Eye (tissue), 1 donor: ENCODE measurements at regions not wholly inside any gene's neighbourhood (a gene's known extent, or its start where the extent isn't known, plus 50 kb on each side); places are given as distances from the start of the nearest gene placed in this dataset.
"Not testable (repeated sequence)": the region's sequence is repeated elsewhere in the genome, so short reads cannot be mapped to it uniquely, and the experiment has no call there.

Source experiments
- DNase-seq: peaks from one replicate; pipeline ENCODE4 v3.0.0-alpha.2; 2015

DNA sequence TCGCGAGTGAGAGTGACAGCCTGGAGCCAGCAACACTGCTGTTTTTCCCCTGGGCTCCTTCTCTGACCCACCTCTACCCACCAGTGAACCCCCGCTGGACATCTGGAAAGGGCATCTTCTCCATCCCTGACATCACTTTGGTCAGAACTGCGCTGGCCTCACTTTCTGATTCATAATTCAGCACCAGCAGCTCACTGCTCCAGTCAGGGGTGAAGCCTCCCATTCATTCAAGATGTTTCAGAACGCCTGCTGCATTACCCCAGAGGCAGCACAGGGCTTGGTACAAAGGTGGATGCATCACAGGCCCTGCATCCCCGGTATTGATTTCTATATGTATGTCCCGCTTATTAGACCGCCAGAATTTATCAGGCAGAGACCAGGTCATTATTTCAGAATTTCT is 182.8 kb upstream of the TSHZ3 start:
- DNase-seq: no peak

DNA sequence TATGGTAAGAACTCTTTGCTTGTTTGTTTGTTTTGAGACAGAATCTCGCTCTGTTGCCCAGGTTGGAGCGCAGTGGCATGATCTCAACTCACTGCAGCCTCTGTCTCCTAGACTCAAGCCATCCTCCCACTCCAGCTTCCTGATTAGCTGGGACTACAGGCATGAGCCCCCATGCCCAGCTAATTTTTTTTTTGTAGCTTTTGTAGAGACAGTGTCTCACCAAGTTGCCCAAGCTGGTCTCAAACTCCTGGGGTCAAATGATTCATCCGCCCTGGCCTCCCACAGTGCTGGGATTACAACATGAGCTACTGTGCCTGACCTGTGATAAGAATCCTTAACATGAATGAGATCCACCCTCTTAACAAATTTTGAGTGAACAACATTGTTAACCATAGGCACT is 183.9 kb upstream of the TSHZ3 start:
- DNase-seq: no peak

- no peak for DNase-seq
Observed at GRCh38 chr19:31534231-31534630, 185.0 kb upstream of the TSHZ3 start.

GRCh38 chr19:31534786-31535657 is 185.8 kb upstream of the TSHZ3 start:
- peak; percentile 24 for DNase-seq

GRCh38 chr19:31535691-31536460 is 186.6 kb upstream of the TSHZ3 start:
- no peak for DNase-seq

- no peak for DNase-seq
Observed at GRCh38 chr19:31537136-31537535, 187.9 kb upstream of the TSHZ3 start.

GRCh38 chr19:31537902-31538301 is 188.7 kb upstream of the TSHZ3 start:
- not testable (repeated sequence) for DNase-seq

DNA sequence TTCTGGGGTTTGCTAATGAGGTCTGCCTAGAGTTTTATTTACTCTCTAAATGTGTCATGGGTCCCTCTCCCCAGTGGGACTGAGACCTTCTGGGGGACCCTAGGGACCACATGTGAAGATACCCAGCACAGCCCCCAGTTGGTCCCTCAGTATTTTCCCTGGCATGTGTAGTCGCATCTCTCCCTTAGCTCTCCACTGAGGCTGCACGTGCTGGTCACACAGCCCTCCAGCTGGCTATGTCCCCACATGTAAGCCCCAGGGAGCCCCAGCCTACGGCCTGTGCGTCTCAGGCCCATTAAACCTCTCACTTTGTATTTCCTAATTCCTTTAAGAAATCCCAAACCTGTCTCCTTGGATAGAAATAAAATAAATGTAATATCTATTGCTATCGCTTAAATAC is 189.6 kb upstream of the TSHZ3 start:
- peak; percentile 18 for DNase-seq

DNA sequence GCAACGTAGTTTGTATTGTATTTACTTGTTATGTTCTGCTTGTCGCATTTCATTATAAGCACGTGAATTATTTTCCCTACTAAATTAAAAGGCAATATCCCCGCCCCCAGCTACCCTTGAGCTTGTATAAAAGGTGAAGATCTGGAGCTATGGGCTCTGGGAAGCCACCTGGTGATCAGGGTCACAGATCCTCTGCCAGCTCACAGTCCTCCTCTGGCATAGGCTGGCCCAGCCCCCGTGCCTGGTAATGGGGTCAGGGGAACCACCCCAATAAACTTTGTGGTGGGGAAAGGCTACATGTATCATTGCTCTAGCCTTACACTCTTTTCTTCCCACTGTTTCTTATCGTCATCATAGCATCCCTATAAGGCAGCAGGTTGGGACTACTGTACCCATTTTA is 190.2 kb upstream of the TSHZ3 start:
- peak; percentile 16 for DNase-seq

DNA sequence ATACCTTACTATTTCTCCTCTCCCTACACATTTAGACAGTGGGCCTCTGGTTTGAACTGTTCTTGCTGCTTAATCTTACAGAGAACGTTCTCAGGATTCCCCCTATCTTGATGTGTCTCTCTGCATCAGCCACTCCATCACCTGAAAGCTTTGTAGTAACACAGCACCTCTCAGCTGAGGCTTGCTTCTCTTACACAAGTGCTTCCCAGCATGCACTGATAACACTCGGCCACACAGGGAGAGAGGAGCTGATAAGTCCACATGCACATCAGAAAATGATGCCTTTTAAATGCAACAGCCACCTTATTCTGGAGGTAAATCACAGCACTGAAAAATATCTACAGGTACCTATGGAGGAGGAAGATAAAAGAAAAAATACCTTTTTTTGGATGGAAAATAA is 192.2 kb upstream of the TSHZ3 start:
- no peak for DNase-seq

GRCh38 chr19:31543456-31543855 is 194.2 kb upstream of the TSHZ3 start:
- DNase-seq: peak; percentile 61

DNA sequence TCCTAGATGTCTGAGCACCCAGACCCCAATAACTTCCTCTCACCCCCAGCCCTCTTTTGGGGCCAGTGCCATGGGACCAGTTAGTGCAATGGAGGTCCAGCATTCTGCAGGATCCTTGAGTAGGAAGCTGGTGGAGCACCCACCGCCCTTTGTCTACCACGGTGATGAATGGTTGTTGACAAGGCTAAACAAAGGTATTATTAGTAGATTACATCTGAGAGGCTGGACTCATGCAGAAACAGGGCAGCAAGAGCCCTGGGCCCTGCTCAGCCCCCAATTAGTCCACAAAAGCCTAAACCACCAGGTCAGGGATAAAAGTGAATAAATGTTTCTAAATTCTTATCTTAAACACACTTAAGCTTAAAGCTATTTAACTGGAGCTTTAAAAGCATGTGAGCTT is 196.5 kb upstream of the TSHZ3 start:
- DNase-seq: no peak

DNA sequence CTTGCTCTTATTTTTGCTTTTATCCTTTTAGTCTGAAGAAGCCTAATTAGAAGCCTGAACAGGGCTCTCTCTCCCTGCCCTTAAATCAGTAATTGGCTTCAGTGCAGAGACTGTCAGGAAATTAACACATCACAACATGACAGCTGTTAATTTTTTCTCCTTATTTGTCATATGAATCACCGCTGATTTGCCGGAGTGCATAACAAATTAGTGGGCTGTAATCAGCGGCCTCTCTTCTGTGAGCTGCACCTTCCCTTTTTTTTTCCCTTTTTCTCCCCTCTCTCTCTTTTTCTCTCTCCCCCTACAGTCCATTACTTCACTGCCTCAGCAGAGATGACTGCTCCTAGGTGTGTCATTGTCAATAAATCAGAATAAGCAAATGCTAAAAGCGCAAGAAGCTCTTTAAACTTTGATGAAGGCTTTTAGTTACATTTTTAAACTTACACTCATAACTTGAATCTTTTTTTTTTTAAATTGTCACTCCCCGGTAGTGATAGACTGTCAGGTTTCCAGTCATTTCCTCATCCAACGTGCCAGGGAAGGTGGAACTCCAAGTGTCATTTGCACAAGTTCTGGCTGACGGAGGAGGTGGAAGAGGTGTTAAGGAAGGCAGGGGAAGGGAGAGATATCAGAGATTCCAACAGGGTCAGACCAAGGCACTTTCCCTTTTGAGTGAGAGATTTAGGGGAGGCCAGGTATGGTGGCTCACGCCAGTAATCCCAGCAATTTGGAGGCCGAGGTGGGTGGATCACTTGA is 197.1 kb upstream of the TSHZ3 start:
- peak; percentile 71 for DNase-seq

DNA sequence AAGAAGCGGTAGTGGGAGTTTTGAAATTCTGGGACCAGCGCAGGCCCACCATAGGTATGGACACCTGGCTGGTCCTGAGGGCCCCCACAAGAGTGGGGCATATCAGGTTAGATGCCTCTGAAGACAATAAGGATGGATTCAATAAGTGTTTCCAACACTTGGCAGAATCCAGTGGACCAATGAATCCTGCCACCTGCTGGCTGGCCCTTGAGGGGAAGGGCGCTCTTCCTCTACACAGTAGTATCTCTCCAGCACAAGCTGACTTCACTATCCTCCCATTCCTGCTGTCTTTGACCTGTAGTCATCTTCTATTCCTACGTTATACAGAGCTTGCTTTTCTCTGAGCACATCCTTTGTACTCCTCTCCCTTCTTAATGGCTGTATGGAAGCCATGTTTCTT is 199.7 kb upstream of the TSHZ3 start:
- no peak for DNase-seq

GRCh38 chr19:31553112-31553845 is 204.0 kb upstream of the TSHZ3 start:
- peak; percentile 62 for DNase-seq

GRCh38 chr19:31553846-31554215 is 204.6 kb upstream of the TSHZ3 start:
- DNase-seq: peak; percentile 46

GRCh38 chr19:31554360-31554759 is 205.1 kb upstream of the TSHZ3 start:
- no peak for DNase-seq

DNA sequence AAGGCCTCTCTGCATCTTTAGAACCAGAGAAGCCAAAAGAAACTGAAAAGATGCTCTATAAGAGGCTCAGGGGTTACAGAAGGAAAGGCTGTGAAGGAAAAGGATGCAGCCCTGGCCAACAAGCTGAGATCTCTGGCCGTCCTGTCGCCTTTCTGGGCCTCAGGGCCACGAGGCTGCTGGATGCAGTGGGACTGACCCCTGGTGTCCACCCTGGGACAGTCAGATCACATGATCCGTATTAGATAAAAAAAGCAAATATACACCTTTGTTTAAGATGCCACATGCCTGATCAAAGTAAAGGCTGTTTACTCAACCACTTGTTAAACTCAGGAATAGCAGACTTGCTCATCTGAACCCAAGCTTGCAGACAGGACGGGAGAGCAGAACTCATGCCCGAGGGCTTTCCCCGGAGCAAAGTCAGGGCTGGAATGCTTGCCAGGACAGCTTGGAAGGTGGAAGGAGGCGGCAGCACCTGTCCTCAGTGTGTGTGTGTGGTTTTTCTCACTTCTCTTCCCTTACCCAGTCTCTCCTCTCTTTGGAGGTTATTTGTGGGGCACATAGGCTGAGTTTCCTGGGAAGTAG is 206.5 kb upstream of the TSHZ3 start:
- DNase-seq: no peak

DNA sequence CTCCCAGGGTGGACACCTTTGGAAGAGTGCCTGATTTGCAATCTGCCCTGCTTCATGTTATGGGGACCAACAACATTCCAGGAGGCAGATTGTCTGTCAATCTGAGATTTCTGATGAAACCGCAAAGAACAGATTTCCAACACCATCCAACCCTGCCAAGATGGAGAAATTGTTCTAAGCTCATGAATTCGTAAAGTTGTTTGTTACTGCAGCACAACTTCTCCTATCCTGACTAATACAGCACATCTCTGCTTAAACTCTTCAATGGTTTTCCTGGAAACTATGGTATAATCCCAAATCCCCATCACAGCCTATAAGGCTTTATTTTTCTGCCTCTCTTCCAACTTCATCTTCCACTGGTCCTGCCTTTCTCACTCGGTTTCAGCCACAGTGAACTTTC is 210.3 kb upstream of the TSHZ3 start:
- DNase-seq: no peak

GRCh38 chr19:31560086-31561060 is 211.1 kb upstream of the TSHZ3 start:
- no peak for DNase-seq

- DNase-seq: no peak
Observed at GRCh38 chr19:31562966-31563612, 213.9 kb upstream of the TSHZ3 start.
